ENCODE measurements at regions not wholly inside any gene's neighbourhood (a gene's known extent, or its start where the extent isn't known, plus 50 kb on each side); places are given as distances from the start of the nearest gene placed in this dataset.

DNA sequence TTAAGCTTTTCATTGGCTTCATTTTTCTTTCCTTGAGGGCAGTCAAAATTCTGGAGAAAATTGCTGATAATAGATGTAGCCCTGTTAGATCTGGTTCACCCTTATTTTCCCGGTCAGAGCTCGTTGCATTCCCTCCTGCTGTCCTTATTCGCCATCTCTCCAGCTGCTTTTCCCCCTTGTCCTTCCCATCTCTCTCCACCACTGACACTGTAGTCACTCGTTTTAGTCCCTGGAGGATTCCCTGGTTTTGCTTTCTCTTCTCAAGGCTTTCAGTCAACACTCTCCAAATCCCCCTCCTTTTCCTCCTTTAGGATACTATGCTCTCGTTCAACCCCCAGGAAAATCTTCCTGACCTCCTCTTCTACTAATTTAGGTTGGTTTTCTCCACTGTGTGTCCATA lies 83.1 kb downstream of the C21orf91 start:
- FAIRE-seq, result no peak
- Histone ChIP-seq H3K18ac (ENCODE audit: extremely low read depth, low read length) (no peak overlapping the region), H3K9me3 (ENCODE audit: insufficient read depth in 2 of 2, low read depth in 1 of 2, low read length in 1 of 2) (no peaks in the 10 kb centered on the region), H2BK15ac (ENCODE audit: low read length) (no peak overlapping the region), H2AK5ac (ENCODE audit: low read depth, low read length) (no peak overlapping the region), H3K9ac (replicated peaks in 1 of 4; ENCODE audit: extremely low read depth in 1 of 4, low read depth in 3 of 4, low read length in 3 of 4) (no peak overlapping the region), H4K8ac (ENCODE audit: extremely low read depth, insufficient read depth, low read length) (no peak overlapping the region), H3K4me2 (ENCODE audit: insufficient read depth in 1 of 2, low read depth in 2 of 2, low read length in 2 of 2) (no peak overlapping the region), H3K27ac (ENCODE audit: low read depth, low read length) (no peak overlapping the region), H4K20me1 (replicated peaks in 1 of 2; ENCODE audit: control insufficient read depth in 1 of 2, insufficient read depth in 2 of 2, low read length in 2 of 2) (no peaks in the 10 kb centered on the region), H2BK5ac (ENCODE audit: low read depth, low read length) (no peak overlapping the region), H2AFZ (ENCODE audit: low read length) (no peak overlapping the region), H3K4me1 (replicated peaks in 1 of 4; ENCODE audit: control insufficient read depth in 3 of 4, insufficient read depth in 4 of 4, low read length in 3 of 4) (no peaks in the 10 kb centered on the region), H3K36me3 (ENCODE audit: control insufficient read depth in 2 of 4, insufficient read depth in 4 of 4, low read length in 3 of 4) (no peaks in the 10 kb centered on the region), H3K79me1 (ENCODE audit: low read depth, low read length) (no peaks in the 10 kb centered on the region), H2BK20ac (ENCODE audit: low read length) (no peak overlapping the region), H3K4ac (replicated peaks; ENCODE audit: insufficient read length, low read depth, low read length) (no peak overlapping the region), H2BK120ac (replicated peaks; ENCODE audit: low read depth, low read length) (no peak overlapping the region), H3K23ac (ENCODE audit: insufficient read length) (no peak overlapping the region), H3K4me3 (ENCODE audit: extremely low read depth in 1 of 4, insufficient read depth in 2 of 4, low read depth in 3 of 4, low read length in 4 of 4) (no peak overlapping the region), H4K91ac (replicated peaks; ENCODE audit: insufficient read length, low read length) (no peak overlapping the region), H3K56ac (replicated peaks; ENCODE audit: insufficient read length, low read depth, low read length) (no peak overlapping the region), H3K14ac (ENCODE audit: insufficient read length) (no peak overlapping the region), H2BK12ac (ENCODE audit: low read depth, low read length) (no peak overlapping the region), H4K5ac (ENCODE audit: insufficient read length, low read depth, low read length) (no peak overlapping the region), H3K79me2 (ENCODE audit: control insufficient read depth in 1 of 2, insufficient read depth in 2 of 2, low read length in 2 of 2) (no peaks in the 10 kb centered on the region), H3K27me3 (replicated peaks in 1 of 4; ENCODE audit: control insufficient read depth in 3 of 4, extremely low read depth in 1 of 4, insufficient read depth in 3 of 4, low read length in 3 of 4) (no peaks in the 10 kb centered on the region), H3K23me2 (ENCODE audit: low read depth, low read length) (no peaks in the 10 kb centered on the region)
- CTCF ChIA-PET (ENCODE audit: partially characterized antibody), result no interaction called here
- TF ChIP-seq EP300 (IDR thresholded peaks at IDR 0.05; ENCODE audit: borderline replicate concordance in 1 of 2, low read depth in 2 of 2, low read length in 2 of 2) (no peak), TEAD4 (IDR thresholded peaks at IDR 0.05; ENCODE audit: low read depth, low read length) (no peak), GABPA (IDR thresholded peaks at IDR 0.05; ENCODE audit: borderline replicate concordance, insufficient read depth, low read length) (no peak)
- TF ChIP-seq, protein P1, sequence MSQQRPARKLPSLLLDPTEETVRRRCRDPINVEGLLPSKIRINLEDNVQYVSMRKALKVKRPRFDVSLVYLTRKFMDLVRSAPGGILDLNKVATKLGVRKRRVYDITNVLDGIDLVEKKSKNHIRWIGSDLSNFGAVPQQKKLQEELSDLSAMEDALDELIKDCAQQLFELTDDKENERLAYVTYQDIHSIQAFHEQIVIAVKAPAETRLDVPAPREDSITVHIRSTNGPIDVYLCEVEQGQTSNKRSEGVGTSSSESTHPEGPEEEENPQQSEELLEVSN (IDR thresholded peaks at IDR 0.05), result no peak
- WGBS, 2 experiments (ENCODE audit: extremely low coverage in 1 of 2, insufficient coverage in 1 of 2, insufficient read length in 1 of 2, insufficient replicate concordance in 2 of 2, low coverage in 1 of 2, low lambda C conversion rate in 2 of 2, missing lambda C conversion rate in 1 of 2), result 96% methylated on average over 5 of the region's 5 CpGs; no CpG with 5 or more reads in 1 of the 2 experiments
- POLR2A ChIA-PET (ENCODE audit: partially characterized antibody), result no interaction called here
- DNase-seq (ENCODE audit: low read depth in 1 of 2, low spot score in 2 of 2), result no peak

Measured in H1 (cell line).